NCI-H187 treated with DMSO at 0.1 percent for 48 hours (cell line): ENCODE measurements at regions not wholly inside any gene's neighbourhood (a gene's known extent, or its start where the extent isn't known, plus 50 kb on each side); places are given as distances from the start of the nearest gene placed in this dataset.

Source experiments
- DNase-seq: peaks from one replicate; lab custom pipeline; 2025; lab: John Stamatoyannopoulos, UW

DNA sequence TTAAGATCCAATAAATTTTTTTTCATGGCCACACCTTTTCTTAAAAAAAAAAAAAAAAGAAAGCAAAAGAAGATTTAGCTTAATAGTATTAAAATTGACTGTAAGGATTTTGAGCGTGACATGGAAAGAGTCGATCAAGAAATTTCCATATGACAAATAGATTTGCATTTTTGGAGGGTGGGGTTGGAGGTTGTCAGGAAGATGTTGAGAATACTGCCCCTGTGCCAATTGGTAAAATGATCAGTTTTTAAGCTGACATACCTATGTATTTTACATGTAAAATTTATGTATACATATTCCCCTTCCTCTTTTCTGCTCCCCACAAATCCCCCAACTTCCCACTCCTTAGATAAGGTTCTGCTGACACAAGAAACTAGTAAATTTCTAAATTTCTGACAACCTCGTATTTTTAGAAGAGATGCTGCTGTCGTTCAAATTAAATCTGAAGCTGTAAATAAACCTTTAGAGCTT lies 520.9 kb downstream of the CD83 start:
- no peak for DNase-seq

- DNase-seq, result no peak
Measured at GRCh38 chr6:14638906-14639761, 521.6 kb downstream of the CD83 start.

- DNase-seq, result no peak
Measured at GRCh38 chr6:14639983-14640599, 522.5 kb downstream of the CD83 start.

DNA sequence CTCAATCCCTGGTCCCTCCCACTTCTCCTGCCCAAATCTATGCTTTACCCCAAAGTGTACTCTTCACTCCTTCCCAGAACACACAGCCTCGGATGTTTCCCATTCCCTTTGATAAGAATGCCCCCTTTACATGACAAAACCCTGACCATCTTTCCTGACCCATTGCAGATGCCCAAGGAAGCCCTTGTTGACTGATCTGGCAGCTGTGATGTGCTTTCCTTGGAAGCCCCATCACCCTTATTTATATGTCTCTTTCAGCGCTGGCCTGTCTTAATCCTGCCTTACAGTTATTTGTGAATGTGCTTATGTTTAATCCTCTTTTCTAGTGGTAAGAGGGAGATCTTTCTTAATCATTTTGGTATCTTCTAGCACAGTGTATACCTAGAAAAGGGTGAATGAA lies 523.1 kb downstream of the CD83 start:
- DNase-seq, result no peak

GRCh38 chr6:14641423-14642135 lies 524.0 kb downstream of the CD83 start:
- no peak for DNase-seq

- DNase-seq, result no peak
Measured at GRCh38 chr6:14642136-14642505, 524.5 kb downstream of the CD83 start.

- no peak for DNase-seq
Measured at GRCh38 chr6:14642842-14643241, 525.3 kb downstream of the CD83 start.

DNA sequence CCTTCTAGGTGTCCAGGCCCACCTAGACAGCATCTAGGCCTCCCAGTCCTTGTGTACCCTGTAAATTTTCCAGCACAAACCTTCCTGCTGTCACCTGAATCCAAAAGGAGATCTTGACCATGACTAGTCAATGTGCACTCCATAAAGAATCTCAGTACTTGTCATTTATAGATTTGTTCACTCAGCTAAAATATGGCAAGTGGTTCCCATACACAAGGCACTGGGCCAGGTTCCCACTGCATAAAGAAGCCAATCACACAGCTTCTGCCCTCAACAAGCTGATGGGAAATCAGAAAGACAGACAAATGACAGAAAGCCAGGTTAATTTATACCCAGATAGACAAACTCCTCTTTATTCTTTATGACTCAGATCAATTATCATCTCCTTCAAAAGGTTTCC lies 526.8 kb downstream of the CD83 start:
- DNase-seq, result no peak

DNA sequence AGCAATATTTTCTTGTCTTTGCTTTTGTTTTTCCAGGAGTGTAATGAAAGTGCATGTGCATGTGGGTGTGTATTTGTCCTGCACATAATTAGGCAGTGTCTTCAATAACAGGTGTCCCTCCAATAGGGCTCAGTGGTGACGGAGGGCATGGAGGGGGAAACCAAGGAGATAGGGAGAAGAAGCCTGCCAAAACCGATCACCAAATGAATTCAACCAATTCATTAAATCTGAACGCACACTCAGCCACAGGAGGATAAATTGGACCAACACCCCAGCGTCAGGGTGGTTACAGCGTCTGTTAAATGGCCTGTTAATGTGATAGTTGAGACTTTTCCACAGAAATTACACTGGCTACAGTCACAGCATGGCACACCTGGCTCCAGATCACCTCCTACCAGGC lies 527.6 kb downstream of the CD83 start:
- DNase-seq, result no peak

GRCh38 chr6:14645841-14646240 lies 528.3 kb downstream of the CD83 start:
- DNase-seq, result no peak

DNA sequence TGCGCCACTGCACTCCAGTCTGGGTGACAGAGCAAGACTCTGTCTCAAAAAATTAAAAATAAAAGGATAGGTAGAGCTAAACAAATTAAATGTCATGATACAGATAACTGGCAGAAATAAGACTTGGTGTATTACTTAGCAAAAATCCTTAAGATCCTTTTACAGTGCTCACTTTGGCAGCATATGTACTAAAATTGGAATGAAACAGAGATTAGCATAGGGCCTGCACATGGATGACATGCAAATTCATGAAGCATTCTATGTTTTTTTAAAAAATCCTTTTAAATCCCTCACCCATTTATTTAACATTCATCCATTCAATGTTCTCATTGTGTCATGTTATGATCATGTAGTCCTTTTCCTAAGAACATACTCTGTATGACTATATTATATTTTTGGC lies 528.8 kb downstream of the CD83 start:
- DNase-seq, result no peak

- DNase-seq, result no peak
Measured at GRCh38 chr6:14647357-14647756, 529.8 kb downstream of the CD83 start.

GRCh38 chr6:14652536-14652935 lies 535.0 kb downstream of the CD83 start:
- DNase-seq, result no peak

DNA sequence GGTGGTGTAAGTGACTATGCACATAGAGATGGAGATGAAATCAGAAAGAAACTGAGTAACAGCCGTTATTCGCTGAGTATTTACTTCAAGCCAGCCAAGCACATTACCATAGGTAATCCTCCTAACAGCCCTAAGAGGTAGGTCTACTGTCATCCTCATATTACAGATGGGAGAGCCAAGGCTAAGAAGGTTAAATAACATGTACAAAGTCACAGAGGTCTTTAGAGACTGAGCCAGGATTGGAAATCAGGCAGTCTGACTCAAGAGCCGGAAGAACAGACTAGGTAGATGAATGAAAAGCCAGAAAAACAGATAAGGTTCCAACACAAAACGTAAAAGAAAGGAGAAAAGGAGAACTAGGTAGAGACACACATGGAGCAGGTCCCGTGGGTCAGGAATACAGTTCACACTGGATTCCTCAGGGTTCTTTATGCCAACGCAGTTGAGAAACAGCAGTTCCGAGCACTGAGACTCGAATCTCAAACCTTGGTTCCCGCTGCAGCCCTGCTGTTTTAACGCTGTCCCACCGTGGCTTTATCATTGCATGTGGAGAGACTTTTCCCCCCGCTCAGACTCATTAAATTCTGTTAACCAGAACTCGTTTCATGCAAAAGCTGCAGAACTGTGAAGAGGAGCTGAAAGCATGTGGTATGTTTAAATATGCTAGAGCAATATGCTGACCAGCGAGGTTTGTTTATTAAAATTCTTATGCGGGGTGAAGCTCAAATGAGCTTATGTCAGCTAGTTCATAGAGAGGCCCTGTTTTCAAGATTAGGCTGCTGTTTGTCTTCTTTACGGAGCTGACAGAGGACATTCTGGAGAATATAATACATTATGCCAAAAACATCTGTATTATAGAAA lies 537.9 kb downstream of the CD83 start:
- DNase-seq, result no peak

DNA sequence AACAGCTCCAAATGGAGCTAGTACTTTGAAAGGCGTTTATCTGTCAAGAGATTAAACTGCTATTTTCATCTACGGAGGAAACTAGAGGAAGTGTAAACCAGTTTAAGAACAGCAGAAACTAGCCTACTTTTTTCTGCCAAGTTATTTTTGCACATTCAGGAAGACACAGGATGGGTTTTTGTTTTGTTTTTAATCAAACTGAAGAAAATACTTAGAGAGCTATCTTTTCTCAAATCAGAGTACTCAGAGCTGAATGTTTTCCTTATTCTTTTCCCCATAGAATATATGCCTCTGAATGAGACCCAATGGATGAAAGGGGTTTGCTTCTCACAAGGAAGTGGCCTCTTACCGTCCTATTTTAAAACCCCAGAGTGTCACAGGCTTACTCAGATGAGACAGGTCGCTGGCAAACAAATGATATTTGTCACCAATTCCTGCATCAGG lies 538.5 kb downstream of the CD83 start:
- DNase-seq, result no peak

- no peak for DNase-seq
Measured at GRCh38 chr6:14656649-14657048, 539.1 kb downstream of the CD83 start.

DNA sequence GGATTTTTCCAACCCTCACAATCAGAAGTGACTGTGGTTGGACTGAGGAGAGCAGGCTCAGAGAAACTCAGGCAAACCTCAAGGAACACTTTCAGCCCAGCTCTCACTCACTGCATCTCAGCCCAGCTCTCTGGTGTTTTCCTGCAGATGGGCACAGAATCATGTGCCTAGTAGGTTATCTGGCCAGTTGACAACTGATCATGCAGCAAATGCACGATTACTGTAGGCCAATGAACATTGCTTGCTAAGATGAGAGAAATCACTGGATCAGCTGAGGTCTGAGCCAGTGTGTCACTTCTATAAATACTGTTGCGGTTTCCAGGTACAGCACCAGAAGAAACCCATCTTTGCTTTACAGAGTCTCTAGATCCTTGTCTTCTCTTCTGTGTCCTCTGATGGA lies 540.5 kb downstream of the CD83 start:
- DNase-seq, result no peak

- no peak for DNase-seq
Measured at GRCh38 chr6:14658886-14659561, 541.5 kb downstream of the CD83 start.

- no peak for DNase-seq
Measured at GRCh38 chr6:14659841-14660240, 542.3 kb downstream of the CD83 start.

DNA sequence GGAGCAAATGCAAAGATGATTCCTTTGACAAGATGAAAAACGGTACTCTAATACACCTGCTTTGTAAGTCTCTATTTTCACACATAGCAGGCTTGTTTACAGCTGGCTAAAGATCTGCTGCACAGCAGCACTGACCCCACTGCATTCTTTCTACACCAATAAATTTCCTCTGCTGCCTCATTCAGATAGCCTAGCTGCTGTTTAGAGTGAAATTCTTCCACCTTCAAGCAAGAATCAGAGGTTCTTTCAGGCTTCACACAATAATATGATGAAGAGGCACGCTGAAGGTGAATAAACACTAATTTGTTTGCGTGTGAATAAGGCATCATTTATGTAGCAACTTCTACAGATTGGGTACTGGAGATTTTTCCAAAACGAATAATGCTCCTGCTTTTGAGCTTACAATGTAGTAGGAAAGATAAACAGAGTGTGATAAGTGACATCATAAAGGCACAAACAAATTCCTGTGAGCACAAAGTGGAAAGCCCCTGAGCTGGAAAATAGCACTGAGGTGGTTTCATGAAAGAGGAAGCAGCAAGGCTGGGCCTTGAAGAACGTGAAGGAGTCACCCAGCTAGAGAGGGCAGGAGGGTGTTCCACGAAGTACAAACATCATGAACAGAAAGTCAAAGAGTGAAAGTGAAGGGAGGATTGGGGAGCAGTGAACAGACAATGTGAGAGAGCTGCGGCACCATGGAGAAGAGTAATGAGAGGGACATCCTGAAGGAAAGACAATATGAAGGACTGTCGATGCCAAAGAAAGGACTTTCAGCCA lies 543.4 kb downstream of the CD83 start:
- DNase-seq, result no peak

DNA sequence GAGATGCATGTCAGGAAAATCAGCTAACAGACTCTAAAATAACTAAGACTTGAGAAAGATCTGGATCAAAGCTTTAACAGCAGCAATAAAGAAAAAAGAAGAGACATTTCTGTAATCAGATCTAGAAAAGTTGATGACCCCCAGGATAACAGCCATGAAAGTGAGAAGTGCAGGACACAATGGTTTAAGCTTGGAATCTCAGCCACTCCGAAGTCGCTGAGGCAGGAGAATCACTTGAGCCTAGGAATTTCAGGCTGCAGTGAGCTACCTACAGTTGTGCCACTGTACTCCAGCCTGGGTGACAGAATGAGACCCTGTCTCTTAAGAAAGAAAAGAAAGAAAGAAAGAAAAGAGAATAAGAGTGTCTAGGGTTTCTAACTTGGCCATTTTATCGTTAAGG lies 544.1 kb downstream of the CD83 start:
- DNase-seq, result no peak
